ENCODE measurements at regions not wholly inside any gene's neighbourhood (a gene's known extent, or its start where the extent isn't known, plus 50 kb on each side); places are given as distances from the start of the nearest gene placed in this dataset.

- TF ChIP-seq CTCF (IDR thresholded peaks at IDR 0.05; ENCODE audit: insufficient read depth, low read length), result no peak
- TF ChIP-seq REST (IDR thresholded peaks at IDR 0.05; ENCODE audit: insufficient replicate concordance, low read depth), result no peak
- no peak for TF ChIP-seq SPI1 (IDR thresholded peaks at IDR 0.05; ENCODE audit: borderline replicate concordance, low read depth)
- no peak for TF ChIP-seq POLR2AphosphoS5 (IDR thresholded peaks at IDR 0.05; ENCODE audit: low read depth)
These were observed 158.3 kb upstream of the KAZN start for GRCh38 chr1:14440166-14440565.
